Kidney epithelial cell (primary cell): ENCODE measurements at regions not wholly inside any gene's neighbourhood (a gene's known extent, or its start where the extent isn't known, plus 50 kb on each side); places are given as distances from the start of the nearest gene placed in this dataset.

Experiments
- DNase-seq: peaks from one replicate; pipeline ENCODE4 v3.0.0-alpha.2; 2010; ENCODE audit warnings: low read depth
- H3K27me3 ChIP-seq: 2 replicates; pipeline ENCODE4 v1.6.0; 2011; ENCODE audit warnings: low read length; ENCODE audit not compliant: control insufficient read depth, insufficient read depth
- H3K36me3 ChIP-seq: 2 replicates; pipeline ENCODE4 v1.5.1; 2011; ENCODE audit warnings: low read length; ENCODE audit not compliant: control insufficient read depth, insufficient read depth
- H3K4me3 ChIP-seq: 2 replicates; pipeline ENCODE4 v1.5.1; 2011; ENCODE audit warnings: low read depth, mild to moderate bottlenecking, control low read depth, low read length
- CTCF ChIP-seq: IDR thresholded peaks from 2 replicates; pipeline ENCODE4 v1.5.1; 2011; ENCODE audit warnings: mild to moderate bottlenecking, moderate library complexity, low read length, control low read depth, inconsistent platforms; ENCODE audit not compliant: insufficient read depth, poor library complexity, severe bottlenecking

- no peak for DNase-seq
- Histone ChIP-seq H3K27me3 (no peaks in the 10 kb centered on the region), H3K4me3 (no peak overlapping the region), H3K36me3 (no peaks in the 10 kb centered on the region)
- TF ChIP-seq CTCF, result no peak
Observed at GRCh38 chr5:87787086-87787485, 374.4 kb upstream of the CCNH start.

GRCh38 chr5:87786471-87786870 is 373.7 kb upstream of the CCNH start:
- peaks cover under 1% of the 10 kb centered on the region for H3K27me3 ChIP-seq
- no peak for DNase-seq

GRCh38 chr5:87785554-87786335 is 373.0 kb upstream of the CCNH start:
- peaks cover 3% of the 10 kb centered on the region for H3K27me3 ChIP-seq
- TF ChIP-seq CTCF, result no peak
- no peak for DNase-seq
- no peak overlapping the region for H3K4me3 ChIP-seq
- H3K36me3 ChIP-seq, result no peaks in the 10 kb centered on the region

More at GRCh38 chr5:87786471-87786870, 373.7 kb upstream of the CCNH start:
- Histone ChIP-seq H3K4me3 (no peak overlapping the region), H3K36me3 (no peaks in the 10 kb centered on the region)
- TF ChIP-seq CTCF, result no peak

- Histone ChIP-seq H3K27me3 (peaks cover 3% of the 10 kb centered on the region), H3K4me3 (no peak overlapping the region), H3K36me3 (no peaks in the 10 kb centered on the region)
- DNase-seq, result no peak
- no peak for TF ChIP-seq CTCF
Observed at GRCh38 chr5:87784879-87785495, 372.3 kb upstream of the CCNH start.

- Histone ChIP-seq H3K4me3 (no peak overlapping the region), H3K36me3 (no peaks in the 10 kb centered on the region), H3K27me3 (peaks cover 3% of the 10 kb centered on the region)
- DNase-seq, result no peak
- no peak for TF ChIP-seq CTCF
Observed at GRCh38 chr5:87784311-87784710, 371.6 kb upstream of the CCNH start.
